GM20000 (cell line): ENCODE measurements at regions not wholly inside any gene's neighbourhood (a gene's known extent, or its start where the extent isn't known, plus 50 kb on each side); places are given as distances from the start of the nearest gene placed in this dataset.

Source experiments
- DNase-seq: peaks from one replicate; pipeline ENCODE4 v3.0.0; 2012; ENCODE audit warnings: low spot score
- CTCF ChIP-seq: IDR thresholded peaks from 2 replicates; pipeline ENCODE4 v1.5.1; 2012; ENCODE audit warnings: mild to moderate bottlenecking, control low read depth; ENCODE audit errors: extremely low read depth, missing control alignments

GRCh38 chr4:126686491-126686890 is 946.3 kb upstream of the INTU start:
- no peak for DNase-seq
- no peak for TF ChIP-seq CTCF

GRCh38 chr4:126687655-126688358 is 945.0 kb upstream of the INTU start:
- no peak for TF ChIP-seq CTCF
- no peak for DNase-seq

GRCh38 chr4:126691797-126692196 is 941.0 kb upstream of the INTU start:
- DNase-seq = no peak
- no peak for TF ChIP-seq CTCF

- no peak for TF ChIP-seq CTCF
- no peak for DNase-seq
These were observed 935.0 kb upstream of the INTU start for GRCh38 chr4:126697748-126698147.

- TF ChIP-seq CTCF = no peak
- DNase-seq = no peak
These were observed 934.5 kb upstream of the INTU start for GRCh38 chr4:126698224-126698623.

- DNase-seq = no peak
- no peak for TF ChIP-seq CTCF
These were observed 931.0 kb upstream of the INTU start for GRCh38 chr4:126701756-126702155.

GRCh38 chr4:126702747-126703146 is 930.0 kb upstream of the INTU start:
- no peak for TF ChIP-seq CTCF
- no peak for DNase-seq
